GM23248 (cell line): ENCODE measurements at regions not wholly inside any gene's neighbourhood (a gene's known extent, or its start where the extent isn't known, plus 50 kb on each side); places are given as distances from the start of the nearest gene placed in this dataset.

Experiments
- EZH2 ChIP-seq: fragments of 200-600 bp; sonication (generic); IDR thresholded peaks from 2 replicates; pipeline ENCODE4 v1.6.1; 2018; ENCODE audit warnings: antibody characterized with exemption, mild to moderate bottlenecking; ENCODE audit not compliant: insufficient read depth, poor library complexity, severe bottlenecking
- EZH2phosphoT487 ChIP-seq: fragments of 200-600 bp; sonication (generic); IDR thresholded peaks from 2 replicates; pipeline ENCODE4 v1.6.1; 2018; ENCODE audit warnings: antibody characterized with exemption, moderate library complexity, mild to moderate bottlenecking, low read depth; ENCODE audit not compliant: insufficient read depth

DNA sequence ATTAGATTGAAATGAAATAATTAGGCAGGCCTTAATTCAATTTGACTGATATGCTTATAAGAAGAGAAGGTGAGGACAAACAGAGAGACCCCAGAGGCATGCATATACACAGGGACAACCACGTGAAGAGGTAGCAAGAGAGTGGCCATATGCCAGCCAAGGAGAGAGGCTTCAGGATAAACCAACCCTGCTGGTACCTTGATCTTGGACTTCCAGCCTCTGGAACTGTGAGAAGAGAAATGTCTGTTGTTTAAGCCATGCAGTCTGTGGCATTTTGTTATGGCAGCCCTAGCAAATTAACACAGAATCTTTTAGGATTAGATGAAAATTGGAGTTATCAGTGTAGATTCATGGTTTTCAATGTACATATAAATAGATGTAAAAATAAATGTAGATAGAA is 120.1 kb downstream of the KCTD15 start:
- TF ChIP-seq EZH2phosphoT487 (no peak), EZH2 (no peak)
